ENCODE measurements at regions not wholly inside any gene's neighbourhood (a gene's known extent, or its start where the extent isn't known, plus 50 kb on each side); places are given as distances from the start of the nearest gene placed in this dataset.

DNA sequence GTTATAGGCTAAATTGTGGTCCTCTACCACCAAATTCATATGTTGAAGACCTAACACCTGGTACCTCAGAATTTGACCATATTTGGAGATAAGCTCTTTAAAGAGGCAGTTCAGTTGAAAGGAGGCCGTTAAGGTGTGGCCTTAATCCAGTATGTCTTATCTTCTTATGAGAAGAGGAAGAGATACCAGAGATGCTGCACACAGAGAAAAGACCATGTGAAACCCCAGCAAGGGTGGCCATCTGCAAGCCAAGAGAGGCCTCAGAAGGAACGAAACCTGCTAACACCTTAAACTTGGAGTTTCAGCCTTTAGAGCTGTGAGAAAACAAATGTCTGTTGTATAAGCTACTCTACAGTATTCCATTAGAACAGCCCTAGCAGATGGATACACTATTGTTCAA, 528.1 kb upstream of the DCC start:
- Histone ChIP-seq H3K79me1 (ENCODE audit: insufficient read depth, low read depth, low read length, poor library complexity, severe bottlenecking) (no peaks in the 10 kb centered on the region), H2AK5ac (ENCODE audit: insufficient read length, low read length) (no peak overlapping the region), H3K18ac (ENCODE audit: insufficient read length, low read depth, low read length) (no peak overlapping the region), H2BK12ac (ENCODE audit: insufficient read length, low read depth, low read length) (no peak overlapping the region), H3K79me2 (ENCODE audit: insufficient read depth, low read length) (no peaks in the 10 kb centered on the region), H3K4me1 (ENCODE audit: insufficient read depth, low read length) (no peaks in the 10 kb centered on the region), H2AFZ (ENCODE audit: low read length) (no peak overlapping the region), H3K9me3 (ENCODE audit: control insufficient read depth, low read depth, low read length) (no peaks in the 10 kb centered on the region), H3K56ac (ENCODE audit: insufficient read length, low read depth, low read length) (no peak overlapping the region), H3K23me2 (ENCODE audit: insufficient read length, low read depth, low read length, poor library complexity, severe bottlenecking) (no peaks in the 10 kb centered on the region), H3K14ac (ENCODE audit: insufficient read depth, low read length) (no peak overlapping the region), H3T11ph (ENCODE audit: low read length) (no peak overlapping the region), H4K5ac (ENCODE audit: insufficient read length, low read depth, low read length) (no peak overlapping the region), H3K27ac (ENCODE audit: insufficient read length, low read depth, low read length) (no peak overlapping the region), H3K9ac (ENCODE audit: extremely low read depth, insufficient read length, low read length) (no peak overlapping the region), H4K8ac (replicated peaks; ENCODE audit: insufficient read length, low read depth, low read length) (no peak overlapping the region), H3K4ac (ENCODE audit: low read depth, low read length) (no peak overlapping the region), H3K23ac (ENCODE audit: insufficient read length, low read depth, low read length) (no peak overlapping the region), H4K91ac (ENCODE audit: insufficient read length, low read depth, low read length) (no peak overlapping the region), H2BK120ac (ENCODE audit: low read depth, low read length, poor library complexity, severe bottlenecking) (no peak overlapping the region), H3K4me2 (ENCODE audit: insufficient read depth, insufficient read length, low read length) (no peak overlapping the region), H3K27me3 (ENCODE audit: insufficient read depth, low read length) (no peaks in the 10 kb centered on the region), H2BK15ac (ENCODE audit: low read depth, low read length) (no peak overlapping the region), H4K20me1 (ENCODE audit: control insufficient read depth, insufficient read depth, insufficient read length) (no peaks in the 10 kb centered on the region), H2BK5ac (ENCODE audit: insufficient read length, low read length) (no peak overlapping the region), H2BK20ac (ENCODE audit: low read depth, low read length, poor library complexity, severe bottlenecking) (no peak overlapping the region)
- H3K9me3 Mint-ChIP-seq = no peaks in the 10 kb centered on the region
- H3K4me1 Mint-ChIP-seq = no peaks in the 10 kb centered on the region
- TF ChIP-seq, protein P1, sequence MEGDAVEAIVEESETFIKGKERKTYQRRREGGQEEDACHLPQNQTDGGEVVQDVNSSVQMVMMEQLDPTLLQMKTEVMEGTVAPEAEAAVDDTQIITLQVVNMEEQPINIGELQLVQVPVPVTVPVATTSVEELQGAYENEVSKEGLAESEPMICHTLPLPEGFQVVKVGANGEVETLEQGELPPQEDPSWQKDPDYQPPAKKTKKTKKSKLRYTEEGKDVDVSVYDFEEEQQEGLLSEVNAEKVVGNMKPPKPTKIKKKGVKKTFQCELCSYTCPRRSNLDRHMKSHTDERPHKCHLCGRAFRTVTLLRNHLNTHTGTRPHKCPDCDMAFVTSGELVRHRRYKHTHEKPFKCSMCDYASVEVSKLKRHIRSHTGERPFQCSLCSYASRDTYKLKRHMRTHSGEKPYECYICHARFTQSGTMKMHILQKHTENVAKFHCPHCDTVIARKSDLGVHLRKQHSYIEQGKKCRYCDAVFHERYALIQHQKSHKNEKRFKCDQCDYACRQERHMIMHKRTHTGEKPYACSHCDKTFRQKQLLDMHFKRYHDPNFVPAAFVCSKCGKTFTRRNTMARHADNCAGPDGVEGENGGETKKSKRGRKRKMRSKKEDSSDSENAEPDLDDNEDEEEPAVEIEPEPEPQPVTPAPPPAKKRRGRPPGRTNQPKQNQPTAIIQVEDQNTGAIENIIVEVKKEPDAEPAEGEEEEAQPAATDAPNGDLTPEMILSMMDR (conservative IDR thresholded peaks at IDR 0.05) = no peak
- no peaks in the 10 kb centered on the region for H3K27me3 Mint-ChIP-seq (ENCODE audit: low read depth)
- no peak overlapping the region for H3K27ac Mint-ChIP-seq
- WGBS (ENCODE audit: extremely low coverage, insufficient read length, low lambda C conversion rate) = no CpG with 5 or more reads among the region's 2 CpGs
- no peaks in the 10 kb centered on the region for H3K36me3 Mint-ChIP-seq (ENCODE audit: insufficient read depth in 1 of 3, low read depth in 3 of 3)
- no peak for DNase-seq
- no peak overlapping the region for H3K4me3 Mint-ChIP-seq
